Inflammatory macrophage treated with lipopolysaccharide for 1 hour (primary cell): ENCODE measurements at regions not wholly inside any gene's neighbourhood (a gene's known extent, or its start where the extent isn't known, plus 50 kb on each side); places are given as distances from the start of the nearest gene placed in this dataset.
"Not testable (repeated sequence)": the region's sequence is repeated elsewhere in the genome, so short reads cannot be mapped to it uniquely, and the experiment has no call there.

ENCODE experiments used
- DNase-seq, 2 donors: peaks; one replicate each; pipeline ENCODE4 v3.0.0-alpha.2; 2020 to 2022

GRCh38 chr1:102659876-102660483 is 448.3 kb downstream of the COL11A1 start:
- not testable (repeated sequence) for DNase-seq

- no peak for DNase-seq
Measured at GRCh38 chr1:102655034-102655433, 453.3 kb downstream of the COL11A1 start.

DNA sequence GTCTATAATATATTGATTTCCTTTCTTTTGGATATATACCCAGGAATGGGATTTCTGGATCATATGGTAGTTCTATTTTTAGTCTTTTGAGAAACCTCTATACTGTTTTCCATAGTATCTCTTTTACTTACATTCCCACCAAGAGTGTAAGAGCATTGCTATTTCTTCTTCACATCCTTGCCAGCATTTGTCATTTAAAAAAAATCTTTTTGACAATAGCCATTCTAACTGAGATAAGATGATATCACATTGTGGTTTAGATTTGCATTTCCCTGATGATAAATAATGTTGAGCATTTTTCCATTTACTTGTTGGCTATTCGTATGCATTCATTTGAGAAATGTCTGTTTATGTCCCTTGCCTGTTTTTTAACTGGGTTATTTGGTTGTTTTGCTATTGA is 467.4 kb downstream of the COL11A1 start:
- DNase-seq = no peak

DNA sequence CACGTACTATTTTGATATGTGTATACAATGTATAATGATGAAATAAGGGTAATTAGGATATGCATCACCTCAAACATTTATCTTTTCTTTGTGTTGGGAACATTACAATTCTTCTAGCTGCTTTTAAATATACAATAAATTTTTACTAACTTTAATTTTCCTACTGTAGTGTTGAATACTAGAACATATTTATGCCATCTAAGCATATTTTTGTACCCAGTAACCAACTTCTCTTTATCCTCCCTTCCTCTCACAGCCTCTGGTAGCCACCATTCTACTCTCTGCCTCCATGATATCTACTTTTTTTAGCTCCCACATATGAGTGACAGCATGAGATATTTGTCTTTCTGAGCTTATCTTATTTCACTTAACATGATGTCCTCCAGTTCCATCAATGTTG is 468.0 kb downstream of the COL11A1 start:
- DNase-seq = no peak

DNA sequence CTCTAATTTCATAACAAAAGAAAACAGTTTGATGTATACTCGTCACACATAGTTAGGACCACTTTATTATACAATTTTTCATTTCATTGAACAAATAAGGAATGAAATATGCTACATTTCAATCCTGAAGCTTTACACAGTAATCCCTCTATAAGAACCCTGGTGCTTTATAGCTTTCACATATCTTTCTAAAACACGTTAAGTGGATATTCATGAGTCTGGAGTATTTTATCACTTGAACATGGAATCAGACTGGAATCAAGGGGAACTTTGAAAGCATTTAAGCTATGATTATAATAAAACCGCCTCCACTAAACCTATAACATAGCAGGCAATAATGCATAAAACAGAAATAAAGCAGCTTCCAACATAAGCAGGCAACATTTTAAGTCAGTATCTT is 476.6 kb downstream of the COL11A1 start:
- DNase-seq = no peak

GRCh38 chr1:102630041-102630440 is 478.3 kb downstream of the COL11A1 start:
- DNase-seq = no peak

GRCh38 chr1:102628109-102628613 is 480.2 kb downstream of the COL11A1 start:
- no peak for DNase-seq

GRCh38 chr1:102627145-102627544 is 481.2 kb downstream of the COL11A1 start:
- no peak for DNase-seq

DNA sequence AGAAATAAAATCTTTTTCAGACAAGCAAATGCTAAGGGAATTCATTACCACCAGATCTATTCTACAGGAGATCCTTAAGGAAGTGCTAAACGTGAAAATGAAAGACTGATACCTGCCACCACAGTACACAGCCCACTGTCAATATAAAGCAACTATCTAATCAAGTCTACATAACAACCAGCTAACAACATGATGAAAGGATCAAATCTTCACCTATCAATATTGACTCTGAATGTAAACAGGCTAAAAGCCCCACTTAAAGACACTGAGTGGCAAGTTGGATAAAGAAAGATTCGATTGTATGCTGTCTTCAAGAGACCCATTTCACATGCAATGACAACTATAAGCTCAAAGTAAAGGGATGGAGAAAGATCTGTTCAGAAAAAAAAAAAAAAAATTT is 492.4 kb downstream of the COL11A1 start:
- no peak for DNase-seq

- DNase-seq = no peak
Measured at GRCh38 chr1:102595106-102595505, 513.2 kb downstream of the COL11A1 start.

DNA sequence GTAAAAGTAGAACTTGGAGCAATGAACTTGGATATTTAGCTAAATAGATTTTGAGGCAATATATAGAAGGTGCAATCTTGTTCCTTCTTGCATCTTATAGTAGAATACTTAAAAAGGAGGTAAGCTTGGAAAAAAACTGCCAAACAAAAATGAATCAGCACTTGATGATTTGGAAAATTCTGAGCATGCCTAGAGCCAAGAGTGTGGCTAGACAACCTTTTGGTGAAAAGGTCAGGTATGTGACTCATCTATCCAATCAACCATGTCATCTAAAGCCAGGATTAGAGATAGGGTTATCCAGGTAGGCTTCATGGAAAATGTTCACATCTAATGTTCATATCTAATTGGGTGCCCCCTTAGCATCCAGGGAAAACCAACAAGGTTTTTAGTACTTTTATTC is 515.0 kb downstream of the COL11A1 start:
- DNase-seq = no peak

- no peak for DNase-seq
Measured at GRCh38 chr1:102588536-102588935, 519.8 kb downstream of the COL11A1 start.

GRCh38 chr1:102586022-102586421 is 522.3 kb downstream of the COL11A1 start:
- no peak for DNase-seq

DNA sequence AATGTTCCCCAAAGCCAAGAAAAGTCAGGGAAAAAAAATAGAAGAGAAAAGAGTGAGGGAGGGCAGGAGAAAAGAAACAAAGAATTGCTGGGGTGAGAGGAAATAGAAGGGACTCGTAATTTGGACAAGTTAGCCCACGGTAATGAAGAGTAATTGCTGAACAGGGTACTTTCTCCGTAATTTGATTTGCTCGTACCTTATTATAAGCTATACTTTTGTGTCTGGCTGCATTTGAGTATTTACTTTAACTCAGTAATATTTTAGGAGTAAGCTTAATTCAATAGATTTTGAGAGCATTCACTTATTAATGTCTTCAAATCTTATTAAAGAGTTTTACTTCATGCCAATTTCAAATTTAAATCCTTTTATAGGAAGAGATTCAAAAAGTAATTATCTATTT is 527.5 kb downstream of the COL11A1 start:
- DNase-seq = no peak

GRCh38 chr1:102578804-102579203 is 529.5 kb downstream of the COL11A1 start:
- no peak for DNase-seq

DNA sequence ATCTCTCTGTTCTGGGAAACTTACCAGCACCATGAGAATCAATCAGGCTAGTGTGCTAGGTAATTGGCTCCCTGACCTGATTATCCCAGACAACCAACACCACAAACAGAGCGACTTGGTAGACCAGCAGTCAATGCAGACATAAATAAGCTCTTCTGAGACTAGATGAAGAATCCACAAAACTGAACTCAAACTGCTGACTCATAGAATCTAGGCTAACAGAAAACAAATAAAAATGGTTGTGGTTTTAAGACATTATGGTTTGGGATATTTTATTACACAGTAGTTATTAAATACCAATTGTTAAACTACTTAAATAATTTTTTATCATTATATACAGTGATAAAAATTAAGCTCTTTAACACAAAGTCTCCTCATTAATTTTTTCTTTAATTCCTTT is 535.7 kb downstream of the COL11A1 start:
- no peak for DNase-seq

GRCh38 chr1:102566182-102566581 is 542.1 kb downstream of the COL11A1 start:
- DNase-seq = no peak

DNA sequence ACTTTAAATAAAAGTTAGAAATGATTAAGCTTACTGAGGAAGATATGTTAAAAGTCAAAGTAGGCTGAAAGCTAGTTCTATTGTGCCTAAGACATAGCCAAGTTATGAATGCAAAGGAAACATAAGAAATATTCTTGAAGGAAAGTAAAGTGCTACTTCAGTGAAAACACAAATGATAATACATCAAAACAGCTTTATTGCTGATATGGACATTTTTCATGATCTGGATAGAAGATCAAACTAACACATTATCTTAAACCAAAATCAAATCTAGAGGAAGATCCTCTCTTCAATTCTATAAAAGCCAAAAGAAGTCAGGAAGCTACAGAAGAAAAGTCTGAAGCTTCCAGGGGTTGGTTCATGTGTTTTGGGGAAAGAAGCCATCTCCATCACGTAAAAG is 545.9 kb downstream of the COL11A1 start:
- no peak for DNase-seq

DNA sequence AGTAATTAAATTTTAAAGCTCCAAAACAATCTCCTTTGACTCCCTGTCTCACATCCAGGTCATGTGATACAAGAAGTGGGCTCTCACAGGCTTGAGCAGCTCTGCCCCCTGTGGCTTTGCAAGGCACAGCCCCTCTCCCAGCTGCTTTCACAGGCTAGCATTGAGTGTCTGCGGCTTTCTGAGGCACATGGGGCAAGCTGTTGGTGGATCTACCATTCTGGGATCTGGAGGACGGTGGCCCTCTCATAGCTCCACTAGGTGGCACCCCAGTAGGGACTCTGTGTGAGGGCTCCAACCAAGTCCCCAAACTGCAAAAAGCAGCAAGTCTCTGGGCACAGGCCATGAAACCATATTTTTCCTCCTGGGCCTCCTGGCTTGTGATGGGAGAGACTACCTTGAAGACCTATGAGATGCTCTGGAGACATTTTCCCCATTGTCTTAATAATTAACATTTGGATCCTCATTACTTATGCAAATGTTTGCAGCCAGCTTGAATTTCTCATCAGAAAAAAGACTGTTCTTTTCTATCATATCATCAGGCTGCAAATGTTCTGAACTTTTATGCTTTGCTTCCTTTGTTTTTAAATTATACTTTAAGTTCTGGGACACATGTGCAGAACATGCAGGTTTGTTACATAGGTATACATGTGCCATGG is 554.1 kb upstream of the OLFM3 start:
- DNase-seq = peak in 1 of 2 donors; percentile 1

DNA sequence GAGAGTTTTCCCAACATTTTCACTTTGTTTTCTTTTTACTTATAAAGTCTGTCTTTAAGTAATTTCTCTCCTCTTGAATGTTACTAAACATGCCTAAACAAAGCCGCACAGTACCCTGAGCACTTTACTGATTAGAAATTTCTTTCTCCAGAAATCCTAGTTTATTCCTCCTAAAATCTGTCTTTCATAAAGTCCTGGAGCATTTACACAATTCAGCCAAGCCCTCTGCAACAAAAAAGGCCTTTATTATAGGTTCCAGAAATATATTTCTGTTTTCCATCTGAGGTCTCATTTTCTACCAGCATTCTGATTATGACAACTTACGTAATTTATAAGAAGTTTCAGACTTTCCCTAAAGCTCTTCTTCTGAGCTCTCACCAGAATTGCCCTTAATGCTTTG is 549.5 kb upstream of the OLFM3 start:
- no peak for DNase-seq

- no peak for DNase-seq
Measured at GRCh38 chr1:102535829-102536505, 539.2 kb upstream of the OLFM3 start.

GRCh38 chr1:102531036-102531435 is 534.3 kb upstream of the OLFM3 start:
- DNase-seq = no peak

GRCh38 chr1:102529446-102529845 is 532.7 kb upstream of the OLFM3 start:
- DNase-seq = no peak

- DNase-seq = no peak
Measured at GRCh38 chr1:102500758-102501157, 504.0 kb upstream of the OLFM3 start.
